Natural killer cell (primary cell): ENCODE measurements at regions not wholly inside any gene's neighbourhood (a gene's known extent, or its start where the extent isn't known, plus 50 kb on each side); places are given as distances from the start of the nearest gene placed in this dataset.

Source experiments
- ATAC-seq, 3 donors: fragments of 150-1000 bp in 2 of 3; fragments of 200-7000 bp in 1 of 3; cut with Tn5 transposase; 1 replicate in 1 of 3; 2 replicates in 2 of 3; pipeline ENCODE4 v1.10.0; 2021; ENCODE audit warnings: mild to moderate bottlenecking in 2 of 3, moderate library complexity in 2 of 3
- DNase-seq, 2 donors: peaks; one replicate each; pipeline versions ENCODE4 v3.0.0 to v3.0.0-alpha.2; 2013 to 2021; ENCODE audit warnings: mixed read lengths in 1 of 2
- H3K27ac ChIP-seq: one replicate; pipeline ENCODE4 v1.5.1; 2013; ENCODE audit warnings: mild to moderate bottlenecking, low read length
- H3K27me3 ChIP-seq: one replicate; pipeline ENCODE4 v1.6.1; 2013; ENCODE audit warnings: low read length; ENCODE audit not compliant: control insufficient read depth, insufficient read depth
- H3K36me3 ChIP-seq: one replicate; pipeline ENCODE4 v1.6.1; 2013; ENCODE audit warnings: low read length; ENCODE audit not compliant: control insufficient read depth, insufficient read depth
- H3K4me1 ChIP-seq: one replicate; pipeline ENCODE4 v1.6.1; 2013; ENCODE audit warnings: low read length; ENCODE audit not compliant: control insufficient read depth, insufficient read depth
- H3K4me3 ChIP-seq: one replicate; pipeline ENCODE4 v1.5.1; 2013; ENCODE audit warnings: low read length
- H3K9me3 ChIP-seq: one replicate; pipeline ENCODE4 v1.6.1; 2013; ENCODE audit warnings: low read length; ENCODE audit not compliant: control insufficient read depth, insufficient read depth
- H3K27ac Mint-ChIP-seq, 2 donors: one replicate each; pipeline ENCODE4 v1.8.0; 2022; ENCODE audit warnings: mild to moderate bottlenecking in 2 of 2, mixed read lengths in 2 of 2, moderate library complexity in 1 of 2
- H3K27me3 Mint-ChIP-seq, 2 donors: one replicate each; pipeline ENCODE4 v1.8.0; 2022; ENCODE audit warnings: low read depth in 2 of 2, mixed read lengths in 2 of 2
- H3K36me3 Mint-ChIP-seq: one replicate; pipeline ENCODE4 v1.8.0; 2022; ENCODE audit warnings: mixed read lengths
- H3K4me1 Mint-ChIP-seq, 2 donors: one replicate each; pipeline ENCODE4 v1.8.0; 2022; ENCODE audit warnings: mixed read lengths in 2 of 2
- H3K4me3 Mint-ChIP-seq: one replicate; pipeline ENCODE4 v1.8.0; 2022; ENCODE audit warnings: mild to moderate bottlenecking, moderate library complexity, mixed read lengths
- H3K9me3 Mint-ChIP-seq, 2 donors: one replicate each; pipeline ENCODE4 v1.8.0; 2022; ENCODE audit warnings: mixed read lengths in 2 of 2
- WGBS: methylation state at CpG from one replicate; pipeline ENCODE4 v1.1.7; 2013; ENCODE audit warnings: missing lambda C conversion rate; ENCODE audit not compliant: insufficient coverage; 5-methylcytosine and 5-hydroxymethylcytosine counted together
- intact Hi-C: fragments of 100-400 bp; cut with micrococcal nuclease; formaldehyde crosslinking; loops from one replicate; pipeline ENCODE4 v1.14.2; 2022
- TF ChIP-seq, protein P1 (sequence below): fragments of 200-600 bp; IDR thresholded peaks from one replicate; pipeline ENCODE4 v1.8.0; 2022; ENCODE audit warnings: antibody characterized with exemption

GRCh38 chr16:65863236-65863635, 503.3 kb upstream of the CDH5 start:
- intact Hi-C loops = no loop called here
- TF ChIP-seq, protein P1, sequence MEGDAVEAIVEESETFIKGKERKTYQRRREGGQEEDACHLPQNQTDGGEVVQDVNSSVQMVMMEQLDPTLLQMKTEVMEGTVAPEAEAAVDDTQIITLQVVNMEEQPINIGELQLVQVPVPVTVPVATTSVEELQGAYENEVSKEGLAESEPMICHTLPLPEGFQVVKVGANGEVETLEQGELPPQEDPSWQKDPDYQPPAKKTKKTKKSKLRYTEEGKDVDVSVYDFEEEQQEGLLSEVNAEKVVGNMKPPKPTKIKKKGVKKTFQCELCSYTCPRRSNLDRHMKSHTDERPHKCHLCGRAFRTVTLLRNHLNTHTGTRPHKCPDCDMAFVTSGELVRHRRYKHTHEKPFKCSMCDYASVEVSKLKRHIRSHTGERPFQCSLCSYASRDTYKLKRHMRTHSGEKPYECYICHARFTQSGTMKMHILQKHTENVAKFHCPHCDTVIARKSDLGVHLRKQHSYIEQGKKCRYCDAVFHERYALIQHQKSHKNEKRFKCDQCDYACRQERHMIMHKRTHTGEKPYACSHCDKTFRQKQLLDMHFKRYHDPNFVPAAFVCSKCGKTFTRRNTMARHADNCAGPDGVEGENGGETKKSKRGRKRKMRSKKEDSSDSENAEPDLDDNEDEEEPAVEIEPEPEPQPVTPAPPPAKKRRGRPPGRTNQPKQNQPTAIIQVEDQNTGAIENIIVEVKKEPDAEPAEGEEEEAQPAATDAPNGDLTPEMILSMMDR = no peak
- H3K27ac ChIP-seq = no peak overlapping the region
- 86% methylated on average over 2 of the region's 2 CpGs for WGBS
- no peak overlapping the region for H3K27ac Mint-ChIP-seq
- H3K36me3 ChIP-seq = no peaks in the 10 kb centered on the region
- DNase-seq = no peak
- H3K4me3 ChIP-seq = no peak overlapping the region
- no peak overlapping the region for H3K4me3 Mint-ChIP-seq
- H3K9me3 ChIP-seq = no peaks in the 10 kb centered on the region
- H3K36me3 Mint-ChIP-seq = no peaks in the 10 kb centered on the region
- H3K27me3 ChIP-seq = no peaks in the 10 kb centered on the region
- no peaks in the 10 kb centered on the region for H3K9me3 Mint-ChIP-seq
- peaks cover 5% of the 10 kb centered on the region in 2 donors for H3K27me3 Mint-ChIP-seq
- no peaks in the 10 kb centered on the region for H3K4me1 Mint-ChIP-seq
- ATAC-seq = no peak
- H3K4me1 ChIP-seq = no peaks in the 10 kb centered on the region

DNA sequence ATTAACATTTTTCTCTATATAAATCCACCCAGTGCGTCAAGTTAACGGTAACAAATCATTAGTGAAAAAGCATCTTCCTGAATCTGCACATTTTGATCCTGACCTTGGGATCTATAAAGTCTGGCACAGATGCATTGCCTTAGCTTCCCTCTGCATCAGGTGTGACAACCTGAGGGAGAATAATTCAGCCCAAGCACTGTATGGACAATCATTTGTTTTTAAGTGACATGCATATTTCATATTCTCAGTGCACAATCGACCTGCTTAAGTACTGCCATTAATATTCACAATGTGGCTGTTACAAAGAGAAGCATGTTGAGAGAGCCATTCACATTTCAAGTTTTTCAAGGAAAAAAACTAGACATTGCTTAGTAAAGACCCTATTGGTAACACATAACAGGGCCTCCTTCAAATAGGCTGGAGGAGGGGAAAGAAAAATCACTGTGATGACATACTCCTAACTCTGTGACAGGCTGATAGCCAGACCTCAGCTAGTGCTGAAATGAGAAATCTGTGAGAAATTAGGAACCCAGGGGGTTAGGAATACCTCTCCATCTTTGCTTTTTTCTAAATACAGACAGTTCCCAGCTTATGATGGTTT, 505.3 kb upstream of the CDH5 start:
- TF ChIP-seq, protein P1 = no peak
- no peaks in the 10 kb centered on the region for H3K36me3 Mint-ChIP-seq
- H3K4me3 Mint-ChIP-seq = no peak overlapping the region
- Histone ChIP-seq H3K27me3 (no peaks in the 10 kb centered on the region), H3K4me1 (no peaks in the 10 kb centered on the region), H3K36me3 (no peaks in the 10 kb centered on the region), H3K9me3 (no peaks in the 10 kb centered on the region), H3K27ac (no peak overlapping the region), H3K4me3 (no peak overlapping the region)
- no peaks in the 10 kb centered on the region for H3K4me1 Mint-ChIP-seq
- H3K27me3 Mint-ChIP-seq = peaks cover 5 to 8% of the 10 kb centered on the region in 2 donors
- WGBS = 75% methylated on average over 3 of the region's 3 CpGs
- no peaks in the 10 kb centered on the region for H3K9me3 Mint-ChIP-seq
- no peak overlapping the region for H3K27ac Mint-ChIP-seq
- intact Hi-C loops = no loop called here
- DNase-seq (no peak), ATAC-seq (no peak)

GRCh38 chr16:65855171-65856145, 511.0 kb upstream of the CDH5 start:
- no peaks in the 10 kb centered on the region for H3K4me1 ChIP-seq
- intact Hi-C loops = no loop called here
- H3K27ac Mint-ChIP-seq = no peak overlapping the region
- no peak overlapping the region for H3K4me3 ChIP-seq
- no peaks in the 10 kb centered on the region for H3K4me1 Mint-ChIP-seq
- H3K27me3 ChIP-seq = no peaks in the 10 kb centered on the region
- H3K27me3 Mint-ChIP-seq = peaks cover 7 to 8% of the 10 kb centered on the region in 2 donors
- ATAC-seq (no peak), DNase-seq (no peak)
- peaks cover 0 to 3% of the 10 kb centered on the region in 2 donors for H3K9me3 Mint-ChIP-seq
- H3K27ac ChIP-seq = no peak overlapping the region
- no peaks in the 10 kb centered on the region for H3K9me3 ChIP-seq
- WGBS = 87% methylated on average over 10 of the region's 11 CpGs
- no peaks in the 10 kb centered on the region for H3K36me3 Mint-ChIP-seq
- TF ChIP-seq, protein P1 = no peak
- no peak overlapping the region for H3K4me3 Mint-ChIP-seq
- no peaks in the 10 kb centered on the region for H3K36me3 ChIP-seq
